KBM-7 (cell line): ENCODE measurements at regions not wholly inside any gene's neighbourhood (a gene's known extent, or its start where the extent isn't known, plus 50 kb on each side); places are given as distances from the start of the nearest gene placed in this dataset.
"Not testable (repeated sequence)": the region's sequence is repeated elsewhere in the genome, so short reads cannot be mapped to it uniquely, and the experiment has no call there.

ENCODE experiments used
- DNase-seq: peaks from one replicate; pipeline ENCODE4 v3.0.0-alpha.2; 2015
- in situ Hi-C: fragments of 300-500 bp; cut with MboI; formaldehyde crosslinking; loops from 2 replicates; pipeline ENCODE4 v1.14.3; 2020; ENCODE audit warnings: low sequenced_read_pairs, low pct_unique_long_range_greater_than_20kb, mixed read lengths

- in situ Hi-C loops, result no loop called here
- no peak for DNase-seq
These were observed 56.4 kb downstream of the FOXF2 start for GRCh38 chr6:1445650-1446330.

- DNase-seq, result no peak
- in situ Hi-C loops, result no loop called here
These were observed 60.5 kb downstream of the FOXF2 start for GRCh38 chr6:1449896-1450295.

GRCh38 chr6:1453024-1453423 lies 63.6 kb downstream of the FOXF2 start:
- DNase-seq, result no peak
- in situ Hi-C loops, result no loop called here

GRCh38 chr6:1456816-1457215 lies 67.4 kb downstream of the FOXF2 start:
- DNase-seq, in situ Hi-C loops: not testable (repeated sequence)

DNA sequence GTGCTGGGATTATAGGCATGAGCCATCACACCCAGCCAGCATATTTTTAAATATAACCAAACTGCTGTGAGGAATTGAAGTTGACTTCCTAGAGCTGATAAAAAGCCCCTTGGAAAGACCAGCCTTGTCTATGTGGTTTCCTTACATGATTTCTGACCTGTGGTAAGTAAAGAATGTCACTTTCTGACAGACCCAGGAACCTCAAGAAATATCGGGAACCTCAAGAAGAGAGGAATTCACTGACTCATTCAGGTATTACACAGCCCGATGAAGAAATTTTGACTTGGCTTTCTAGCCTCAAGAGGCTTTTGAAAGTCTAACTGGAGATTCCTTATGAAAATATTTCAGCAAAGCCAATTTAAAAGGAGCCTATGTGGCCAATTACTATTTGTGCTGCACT lies 71.8 kb downstream of the FOXF2 start:
- DNase-seq, result no peak
- in situ Hi-C loops, result no loop called here

DNA sequence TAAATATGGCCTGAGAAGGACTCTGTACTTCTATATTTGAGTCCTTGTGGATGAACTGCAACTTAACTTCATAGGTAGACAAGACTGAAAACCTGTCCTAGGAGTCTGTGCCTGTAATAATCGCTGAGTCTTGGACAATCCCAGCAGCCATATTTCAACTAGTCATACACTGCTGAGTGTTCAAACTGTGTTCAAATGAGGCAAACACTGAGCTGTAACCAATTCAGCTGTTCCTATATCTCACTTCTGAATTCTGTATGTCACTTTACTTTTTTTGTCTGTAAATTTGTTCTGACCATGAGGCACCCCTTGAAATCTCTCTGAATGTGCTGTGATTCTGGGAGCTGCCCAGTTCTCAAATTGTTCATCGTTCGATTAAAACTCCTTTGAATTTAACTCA lies 72.4 kb downstream of the FOXF2 start:
- in situ Hi-C loops, result no loop called here
- no peak for DNase-seq

- in situ Hi-C loops, result no loop called here
- DNase-seq, result no peak
These were observed 73.9 kb downstream of the FOXF2 start for GRCh38 chr6:1463275-1463674.

DNA sequence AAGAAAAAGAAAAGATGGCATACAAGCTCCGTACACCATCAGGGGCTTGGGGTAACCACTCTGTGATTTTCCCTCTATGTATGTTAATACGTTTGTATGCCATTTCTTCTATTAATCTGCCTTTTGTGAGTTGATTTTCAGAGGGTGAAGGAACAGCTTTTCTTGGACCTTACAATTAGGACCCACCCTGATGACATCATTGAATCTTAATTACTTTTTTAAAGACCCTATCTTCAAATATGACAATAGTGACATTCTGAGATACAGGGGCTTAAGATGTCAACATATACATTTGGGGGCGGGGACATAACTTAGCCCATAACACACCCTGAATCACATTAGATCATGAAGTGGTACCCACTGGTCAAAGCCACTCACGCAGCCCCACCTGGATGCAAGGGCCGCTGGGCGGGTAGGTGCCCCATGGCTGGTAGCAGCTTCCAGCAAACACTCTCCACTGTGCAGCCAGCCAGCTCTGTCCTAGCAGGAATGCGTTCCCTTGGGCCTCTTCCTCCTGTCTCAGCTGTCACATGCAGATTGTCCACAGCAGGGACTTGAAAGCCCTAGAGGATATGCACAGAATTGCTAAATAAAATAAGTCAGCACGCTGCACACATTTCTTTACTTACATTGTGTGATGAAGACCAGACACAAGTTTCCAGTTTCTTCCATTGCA lies 74.5 kb downstream of the FOXF2 start:
- DNase-seq, result no peak
- in situ Hi-C loops, result no loop called here

- in situ Hi-C loops, result no loop called here
- no peak for DNase-seq
These were observed 75.5 kb downstream of the FOXF2 start for GRCh38 chr6:1464781-1465370.

GRCh38 chr6:1468126-1468525 lies 78.8 kb downstream of the FOXF2 start:
- DNase-seq, result no peak
- in situ Hi-C loops, result no loop called here

GRCh38 chr6:1470040-1470439 lies 80.7 kb downstream of the FOXF2 start:
- no peak for DNase-seq
- in situ Hi-C loops, result no loop called here

DNA sequence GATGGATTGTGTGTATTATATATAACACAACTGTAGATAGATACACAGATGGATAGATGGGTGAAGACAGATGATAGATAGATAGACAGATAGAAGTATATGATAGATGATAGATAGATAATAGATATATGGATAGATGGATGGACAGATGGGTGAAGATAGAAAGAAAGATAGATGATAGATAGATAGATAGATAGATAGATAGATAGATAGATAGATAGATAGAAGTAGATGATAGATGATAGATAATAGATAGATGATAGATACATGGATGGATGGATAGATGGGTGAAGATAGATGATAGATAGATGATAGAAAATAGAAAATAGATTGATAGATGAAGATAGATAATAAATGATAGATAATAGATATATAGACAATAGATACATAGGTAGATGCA lies 83.3 kb downstream of the FOXF2 start:
- no peak for DNase-seq
- in situ Hi-C loops, result no loop called here

DNA sequence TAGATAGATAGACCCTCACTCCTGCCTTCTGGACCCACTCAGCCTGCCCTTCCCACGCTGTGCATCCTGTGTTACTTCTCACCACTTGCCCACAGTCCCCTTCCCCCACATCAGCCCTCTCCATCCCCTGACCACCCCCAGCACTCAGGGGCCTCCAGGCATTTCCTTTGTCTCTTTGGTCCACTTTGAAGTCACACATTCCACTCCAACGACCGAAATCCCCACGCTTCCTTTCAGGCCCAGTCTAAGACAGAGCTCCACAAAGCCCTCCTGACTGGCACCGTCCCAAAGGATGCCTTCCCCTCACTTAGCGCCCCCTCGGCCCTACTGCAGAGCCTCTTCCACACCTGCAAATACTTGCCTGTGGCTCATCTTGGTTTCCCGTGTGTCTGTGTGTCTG lies 83.8 kb downstream of the FOXF2 start:
- in situ Hi-C loops, result no loop called here

DNA sequence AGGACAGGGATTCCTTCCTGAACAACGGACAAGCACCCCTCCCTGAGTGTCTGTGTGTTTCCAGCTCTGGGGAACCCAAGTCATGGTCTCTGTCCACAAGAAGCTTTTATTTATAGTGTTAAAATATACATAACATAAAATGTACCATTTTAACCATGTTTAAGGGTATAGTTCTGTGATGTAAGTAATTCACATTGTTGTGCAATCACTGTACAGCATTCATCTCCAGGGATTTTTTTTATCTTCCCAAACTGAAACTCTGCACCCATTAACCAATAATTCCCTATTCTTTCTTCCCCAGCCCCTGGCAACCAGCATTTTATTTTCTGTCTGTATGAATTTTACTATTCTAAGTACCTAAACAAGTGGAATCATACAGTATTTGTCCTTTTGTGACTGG lies 84.2 kb downstream of the FOXF2 start:
- no peak for DNase-seq
- in situ Hi-C loops, result no loop called here

More for the DNA sequence above, 83.8 kb downstream of the FOXF2 start:
- DNase-seq, result no peak

GRCh38 chr6:1474205-1474604 lies 84.8 kb downstream of the FOXF2 start:
- DNase-seq, result no peak
- in situ Hi-C loops, result no loop called here

- DNase-seq, result no peak
- in situ Hi-C loops, result no loop called here
These were observed 85.8 kb downstream of the FOXF2 start for GRCh38 chr6:1475174-1475573.

DNA sequence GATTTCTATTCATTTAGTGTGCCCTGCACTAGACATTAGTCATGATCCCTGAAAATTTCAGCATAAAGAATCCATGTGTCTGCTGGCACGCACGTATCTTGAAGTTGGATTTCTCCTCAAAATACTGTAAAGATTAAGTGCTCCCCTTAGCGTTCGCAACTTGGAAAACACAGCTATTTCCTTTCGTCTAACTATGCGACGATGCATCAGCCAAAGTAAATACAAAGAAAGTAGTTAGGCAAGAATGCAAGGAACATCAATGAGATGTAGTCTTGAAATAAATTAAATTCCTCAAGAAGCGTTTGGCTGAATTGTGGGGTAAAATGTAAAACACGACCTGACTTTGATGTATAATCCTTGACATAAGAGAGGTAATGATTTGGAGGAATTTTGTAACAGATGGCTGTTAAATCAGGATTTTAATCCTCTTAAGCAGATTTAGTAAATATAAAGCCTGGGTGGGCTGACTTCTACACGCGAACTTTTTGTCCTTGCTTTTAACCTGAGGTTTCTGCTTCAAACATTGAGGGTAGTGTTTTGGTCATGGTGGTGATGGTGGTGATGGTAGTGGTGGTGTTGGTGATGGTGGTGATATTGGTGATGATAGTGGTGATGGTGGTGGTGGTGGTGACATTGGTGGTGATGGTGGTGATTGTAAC lies 88.2 kb downstream of the FOXF2 start:
- no peak for DNase-seq
- in situ Hi-C loops, result no loop called here

DNA sequence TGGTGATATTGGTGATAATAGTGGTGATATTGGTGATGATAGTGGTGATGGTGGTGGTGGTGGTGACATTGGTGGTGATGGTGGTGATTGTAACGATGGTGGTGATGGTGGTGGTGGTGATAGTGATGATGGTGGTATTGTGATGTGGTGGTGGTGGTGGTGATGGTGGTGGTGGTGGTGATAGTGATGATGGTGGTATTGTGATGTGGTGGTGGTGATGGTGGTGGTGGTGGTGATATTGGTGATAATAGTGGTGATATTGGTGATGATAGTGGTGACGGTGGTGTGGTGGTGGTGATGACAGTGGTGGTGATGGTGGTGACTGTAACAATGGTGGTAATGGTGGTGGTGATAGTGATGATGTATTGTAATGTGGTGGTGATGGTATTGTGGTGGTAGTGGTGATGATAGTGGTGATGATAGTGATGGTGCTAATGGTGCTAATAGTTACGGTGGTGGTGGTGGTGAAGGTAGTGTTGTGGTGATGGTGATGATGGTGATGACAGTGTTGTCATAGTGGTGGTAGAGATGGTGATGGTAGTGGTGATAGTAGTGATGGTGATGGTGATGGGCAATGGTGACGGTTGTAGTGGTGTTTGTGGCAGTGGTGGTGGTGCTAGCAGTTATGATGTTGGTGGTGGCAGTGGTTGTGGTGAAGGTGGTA lies 88.9 kb downstream of the FOXF2 start:
- DNase-seq, in situ Hi-C loops: not testable (repeated sequence)

DNA sequence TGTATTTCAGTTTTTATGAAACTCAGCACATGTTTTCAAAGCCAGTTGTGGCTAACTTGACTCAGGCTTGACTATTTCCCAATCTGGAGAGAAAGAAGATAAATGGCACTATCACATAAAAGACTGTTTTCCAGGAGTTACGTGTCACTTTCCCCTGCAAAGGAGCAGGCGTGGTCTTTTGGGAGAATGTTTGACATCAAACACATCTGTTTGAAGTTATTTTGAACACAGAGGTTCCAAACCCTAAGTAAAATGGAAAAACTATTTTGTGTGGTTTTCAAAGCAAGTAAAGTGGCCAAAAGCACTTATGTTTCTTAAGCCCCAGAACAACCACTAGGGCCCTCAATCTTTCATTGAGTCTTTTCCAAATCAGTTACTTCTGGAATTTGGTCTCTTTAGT lies 89.7 kb downstream of the FOXF2 start:
- no peak for DNase-seq
- in situ Hi-C loops, result no loop called here
